Upper lobe of left lung (tissue), 6 donors: ENCODE measurements at regions not wholly inside any gene's neighbourhood (a gene's known extent, or its start where the extent isn't known, plus 50 kb on each side); places are given as distances from the start of the nearest gene placed in this dataset.

Source experiments
- ATAC-seq, 2 donors: fragments of 200-7000 bp; cut with Tn5 transposase; one replicate each; pipeline ENCODE4 v1.9.1; 2022; ENCODE audit warnings: mild to moderate bottlenecking in 2 of 2, moderate library complexity in 2 of 2; ENCODE audit not compliant: low FRiP score in 2 of 2
- DNase-seq, 2 donors: peaks; one replicate each; pipeline ENCODE4 v3.0.0-alpha.2; 2019 to 2020
- H3K27ac ChIP-seq, 4 donors: fragments of 200-600 bp; sonication (generic); one replicate each; pipeline ENCODE4 v1.5.1; 2016 to 2019
- H3K27me3 ChIP-seq, 4 donors: fragments of 200-600 bp; sonication (generic); one replicate each; pipeline ENCODE4 v1.5.1; 2017 to 2019
- H3K36me3 ChIP-seq, 4 donors: fragments of 200-600 bp; sonication (generic); one replicate each; pipeline ENCODE4 v1.5.1; 2016 to 2019
- H3K4me1 ChIP-seq, 4 donors: fragments of 200-600 bp; sonication (generic); one replicate each; pipeline ENCODE4 v1.5.1; 2018 to 2019
- H3K4me3 ChIP-seq, 4 donors: fragments of 200-600 bp; sonication (generic); one replicate each; pipeline ENCODE4 v1.5.1; 2017 to 2019; ENCODE audit warnings: mild to moderate bottlenecking in 2 of 4, moderate library complexity in 1 of 4
- H3K9me3 ChIP-seq, 4 donors: fragments of 200-600 bp; sonication (generic); one replicate each; pipeline ENCODE4 v1.5.1; 2018 to 2019
- EP300 ChIP-seq, 4 donors: sonication (generic); formaldehyde crosslinking; IDR thresholded peaks; one replicate each; pipeline ENCODE4 v1.5.1; 2017; ENCODE audit warnings: antibody characterized with exemption in 4 of 4, control low read depth in 2 of 4
- POLR2A ChIP-seq, 4 donors: fragments of 450-650 bp; IDR thresholded peaks; one replicate each; pipeline ENCODE4 v1.5.1; 2016 to 2017; ENCODE audit warnings: antibody characterized with exemption in 4 of 4, mild to moderate bottlenecking in 2 of 4
- POLR2AphosphoS5 ChIP-seq, 2 donors: sonication (generic); formaldehyde crosslinking; IDR thresholded peaks; one replicate each; pipeline ENCODE4 v1.5.1; 2017; ENCODE audit warnings: antibody characterized with exemption in 2 of 2
- WGBS, 2 donors: methylation state at CpG; one replicate each; pipeline ENCODE4 v1.1.5; 2017 to 2018; 5-methylcytosine and 5-hydroxymethylcytosine counted together
- small RNA-seq, 4 donors: library from RNA; depleted of rRNA; stranded (forward); fragments of <200 nt; gene quantifications; one replicate each; pipeline ENCODE3, GENCODE V24; 2016
- TF ChIP-seq, protein P1 (sequence below), 6 experiments: fragments of 450-650 bp in 4 of 6; fragments of 200-600 bp in 2 of 6; sonication (generic) in 2 of 6; IDR thresholded peaks; one replicate each; pipeline ENCODE4 v1.5.1; 2016 to 2019; ENCODE audit warnings: antibody characterized with exemption in 6 of 6
- donor health status: DM: no; HTN: no; CAD: no; lungs with moderate emphysema.
- donor health status: DM: no; HTN: yes; CAD: no; lungs with severe emphysema.

DNA sequence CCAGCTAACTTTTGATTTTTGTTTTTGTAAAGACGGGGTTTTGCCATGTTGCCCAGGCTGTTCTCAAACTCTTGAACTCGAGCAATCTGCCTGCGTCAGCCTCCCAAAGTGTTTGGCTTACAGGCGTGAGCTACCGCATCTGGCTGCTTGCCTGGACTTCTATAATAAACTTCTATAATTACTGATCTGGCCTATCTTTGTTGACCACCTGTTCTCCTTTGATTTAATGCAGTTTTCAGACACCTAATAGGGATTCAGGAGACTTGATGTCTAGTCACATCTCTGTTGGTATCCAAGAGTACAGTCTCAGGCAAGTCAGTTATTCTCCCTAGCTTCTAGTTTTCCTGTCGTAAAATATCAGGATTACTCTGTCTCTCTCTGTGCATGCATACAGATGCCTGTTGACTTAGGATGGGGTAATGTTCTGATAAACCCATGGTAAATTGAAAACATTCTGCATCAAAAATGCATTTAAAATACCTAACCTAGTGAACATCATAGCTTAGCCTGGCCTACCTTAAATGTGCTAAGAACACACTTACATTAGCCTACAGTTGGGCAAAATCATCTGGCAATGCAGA, 51.5 kb upstream of the NR3C1 start:
- no peaks in the 10 kb centered on the region for H3K9me3 ChIP-seq
- no peak overlapping the region for H3K4me3 ChIP-seq
- no peak for ATAC-seq
- H3K27me3 ChIP-seq = no peaks in the 10 kb centered on the region
- H3K27ac ChIP-seq = no peak overlapping the region
- WGBS, 2 donors = 85 to 87% methylated on average over 6 of the region's 6 CpGs
- TF ChIP-seq EP300 (IDR thresholded peaks at IDR 0.05) (no peak), POLR2AphosphoS5 (IDR thresholded peaks at IDR 0.05) (no peak), POLR2A (IDR thresholded peaks at IDR 0.05) (no peak)
- TF ChIP-seq, protein P1, sequence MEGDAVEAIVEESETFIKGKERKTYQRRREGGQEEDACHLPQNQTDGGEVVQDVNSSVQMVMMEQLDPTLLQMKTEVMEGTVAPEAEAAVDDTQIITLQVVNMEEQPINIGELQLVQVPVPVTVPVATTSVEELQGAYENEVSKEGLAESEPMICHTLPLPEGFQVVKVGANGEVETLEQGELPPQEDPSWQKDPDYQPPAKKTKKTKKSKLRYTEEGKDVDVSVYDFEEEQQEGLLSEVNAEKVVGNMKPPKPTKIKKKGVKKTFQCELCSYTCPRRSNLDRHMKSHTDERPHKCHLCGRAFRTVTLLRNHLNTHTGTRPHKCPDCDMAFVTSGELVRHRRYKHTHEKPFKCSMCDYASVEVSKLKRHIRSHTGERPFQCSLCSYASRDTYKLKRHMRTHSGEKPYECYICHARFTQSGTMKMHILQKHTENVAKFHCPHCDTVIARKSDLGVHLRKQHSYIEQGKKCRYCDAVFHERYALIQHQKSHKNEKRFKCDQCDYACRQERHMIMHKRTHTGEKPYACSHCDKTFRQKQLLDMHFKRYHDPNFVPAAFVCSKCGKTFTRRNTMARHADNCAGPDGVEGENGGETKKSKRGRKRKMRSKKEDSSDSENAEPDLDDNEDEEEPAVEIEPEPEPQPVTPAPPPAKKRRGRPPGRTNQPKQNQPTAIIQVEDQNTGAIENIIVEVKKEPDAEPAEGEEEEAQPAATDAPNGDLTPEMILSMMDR (IDR thresholded peaks at IDR 0.05) = no peak
- H3K4me1 ChIP-seq = no peaks in the 10 kb centered on the region
- H3K36me3 ChIP-seq = no peaks in the 10 kb centered on the region
- no peak for DNase-seq

DNA sequence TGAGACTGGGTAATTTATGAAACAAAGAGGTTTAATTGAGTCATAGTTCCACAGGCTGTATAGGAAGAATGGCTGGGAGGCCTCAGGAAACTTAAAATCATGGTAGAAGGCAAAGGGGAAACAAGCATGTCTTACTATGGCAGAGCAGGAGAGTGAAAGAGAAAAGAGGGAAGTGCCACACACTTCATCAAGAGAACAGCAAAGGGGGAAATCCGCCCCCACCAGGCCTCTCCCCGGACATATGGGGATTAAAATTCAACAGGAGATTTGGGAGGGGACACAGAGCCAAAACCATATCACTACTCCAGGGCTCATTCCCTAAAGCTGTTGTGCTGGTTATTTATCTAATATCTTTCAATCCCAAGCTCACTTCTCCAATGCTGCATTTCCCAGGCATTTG, 50.2 kb upstream of the NR3C1 start:
- H3K4me3 ChIP-seq = no peak overlapping the region
- no peaks in the 10 kb centered on the region for H3K4me1 ChIP-seq
- no peak for DNase-seq
- WGBS, 2 donors = 59 to 89% methylated on average over 2 of the region's 2 CpGs
- ATAC-seq = peak in 1 of 2 donors; percentile 24
- H3K27ac ChIP-seq = no peak overlapping the region
- H3K27me3 ChIP-seq = no peaks in the 10 kb centered on the region
- no peaks in the 10 kb centered on the region for H3K36me3 ChIP-seq
- TF ChIP-seq POLR2A (IDR thresholded peaks at IDR 0.05) = no peak
- TF ChIP-seq, protein P1 (IDR thresholded peaks at IDR 0.05) = no peak
- no peak for TF ChIP-seq POLR2AphosphoS5 (IDR thresholded peaks at IDR 0.05)
- TF ChIP-seq EP300 (IDR thresholded peaks at IDR 0.05) = no peak
- H3K9me3 ChIP-seq = no peaks in the 10 kb centered on the region

Small RNA genes in the stretch of these regions (small RNA-seq; reads per million reads assigned to genes)
- gene MIR5197 (0 reads per million in 4 donors), gene RNU7-156P (0 reads per million in 4 donors)
